ENCODE measurements at regions not wholly inside any gene's neighbourhood (a gene's known extent, or its start where the extent isn't known, plus 50 kb on each side); places are given as distances from the start of the nearest gene placed in this dataset.

- no peaks in the 10 kb centered on the region for H3K36me3 ChIP-seq
- H3K9me3 ChIP-seq = no peaks in the 10 kb centered on the region
- in situ Hi-C loops (cut with MboI; ENCODE audit: low sequenced_read_pairs in 4 of 4) (no loop called here), intact Hi-C loops (cut with DNase I; ENCODE audit: low total_unique reads) (no loop called here)
- no peak for ATAC-seq
- TF ChIP-seq POLR2A (IDR thresholded peaks at IDR 0.05) = no peak
- H3K27me3 ChIP-seq = no peaks in the 10 kb centered on the region
- no peak for DNase-seq
- no peak overlapping the region for H3K4me3 ChIP-seq
- peaks cover 0 to 8% of the 10 kb centered on the region in 2 donors for H3K4me1 ChIP-seq
- H3K27ac ChIP-seq = no peak overlapping the region
Measured at GRCh38 chr2:6362671-6363450, 502.8 kb downstream of the CMPK2 start.

DNA sequence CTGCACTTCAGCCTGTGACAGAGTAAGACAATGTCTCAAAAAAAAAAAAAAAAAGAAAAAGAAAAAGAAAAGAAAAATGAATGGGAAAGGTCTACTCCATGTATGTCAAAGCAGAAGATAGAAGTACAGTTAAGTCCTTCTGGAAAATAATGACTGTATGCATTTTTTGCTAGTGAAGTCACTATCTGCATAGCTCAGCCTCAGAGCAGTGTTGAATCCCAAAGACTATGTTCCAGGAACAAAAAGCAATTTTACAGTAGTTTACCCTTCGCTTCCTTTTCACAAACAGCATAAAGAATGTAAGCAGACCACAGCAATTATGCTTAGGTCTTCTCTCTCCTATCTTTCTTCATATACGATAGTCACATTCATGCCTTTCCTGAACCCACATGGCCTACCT is 497.4 kb downstream of the CMPK2 start:
- ATAC-seq = no peak
- TF ChIP-seq POLR2A (IDR thresholded peaks at IDR 0.05) (no peak), CTCF (IDR thresholded peaks at IDR 0.05 in 4 of 5, conservative IDR thresholded peaks at IDR 0.05 in 1 of 5) (no peak)
- DNase-seq = no peak
- H3K9me3 ChIP-seq = no peaks in the 10 kb centered on the region
- intact Hi-C loops (cut with DNase I; ENCODE audit: low total_unique reads) = no loop called here
- in situ Hi-C loops (cut with MboI; ENCODE audit: low sequenced_read_pairs in 4 of 4) = no loop called here
- H3K36me3 ChIP-seq = no peaks in the 10 kb centered on the region
- no peaks in the 10 kb centered on the region for H3K27me3 ChIP-seq
- H3K4me1 ChIP-seq = no peaks in the 10 kb centered on the region
- no peak overlapping the region for H3K27ac ChIP-seq
- H3K4me3 ChIP-seq = no peak overlapping the region

DNA sequence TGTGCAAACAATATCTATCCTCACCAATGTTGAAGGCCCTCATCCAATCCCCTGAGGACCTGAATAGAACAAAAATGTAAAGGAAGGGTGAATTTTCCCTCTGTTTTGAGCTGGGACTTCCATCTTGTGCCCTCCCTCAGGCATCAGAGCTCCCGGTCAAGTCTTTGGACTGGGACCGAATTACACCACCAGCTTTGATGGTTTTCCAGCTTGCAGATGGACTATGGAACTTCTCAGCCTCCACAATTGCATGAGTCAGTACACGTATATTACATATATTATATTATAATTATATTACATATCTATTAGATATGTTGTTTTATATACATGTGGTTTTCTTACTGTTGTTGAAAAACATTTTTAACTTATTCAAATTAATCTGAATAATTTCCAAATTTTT is 496.4 kb downstream of the CMPK2 start:
- in situ Hi-C loops (cut with MboI; ENCODE audit: low sequenced_read_pairs in 4 of 4) (no loop called here), intact Hi-C loops (cut with DNase I; ENCODE audit: low total_unique reads) (no loop called here)
- Histone ChIP-seq H3K4me3 (no peak overlapping the region), H3K27me3 (no peaks in the 10 kb centered on the region), H3K36me3 (no peaks in the 10 kb centered on the region), H3K9me3 (no peaks in the 10 kb centered on the region), H3K4me1 (no peaks in the 10 kb centered on the region), H3K27ac (no peak overlapping the region)
- DNase-seq (no peak), ATAC-seq (no peak)
- TF ChIP-seq POLR2A (IDR thresholded peaks at IDR 0.05) (no peak), CTCF (IDR thresholded peaks at IDR 0.05 in 4 of 5, conservative IDR thresholded peaks at IDR 0.05 in 1 of 5) (no peak)

DNA sequence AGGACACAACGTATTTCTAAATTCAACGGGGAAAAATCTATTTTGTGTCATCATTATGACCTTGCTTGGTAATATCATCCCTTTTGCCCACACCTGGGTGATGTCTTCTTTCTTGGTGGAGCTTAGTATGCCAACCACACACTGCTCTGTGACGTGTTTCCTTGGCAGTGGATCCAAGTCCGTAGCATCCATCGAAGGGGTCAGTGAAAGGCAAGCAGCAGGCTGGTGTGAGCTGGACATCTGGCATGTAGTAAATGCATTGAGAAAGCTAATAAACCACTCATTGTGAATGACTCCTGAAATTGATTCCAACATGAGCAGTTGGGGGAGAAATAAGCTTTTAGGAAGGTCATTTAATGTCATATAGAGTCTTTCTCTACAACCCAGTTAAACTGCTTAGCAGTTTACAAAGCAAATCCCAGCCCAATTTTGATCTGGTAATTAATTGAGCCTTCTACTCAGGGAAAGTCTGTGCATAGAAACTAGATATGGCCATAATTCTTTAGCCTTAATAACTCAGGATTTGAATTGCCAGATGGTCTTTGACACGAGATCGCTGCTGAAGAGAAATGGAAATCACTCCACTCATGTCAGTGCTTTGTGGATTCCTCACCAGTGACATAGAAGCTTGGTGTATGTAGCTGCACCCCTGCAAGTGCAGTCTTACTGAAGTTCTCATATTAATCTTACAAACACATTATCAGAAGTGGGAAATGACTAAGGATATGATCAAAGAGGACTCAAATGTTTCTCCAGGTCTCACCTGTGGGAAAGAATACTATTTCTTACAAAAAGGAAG is 494.8 kb downstream of the CMPK2 start:
- in situ Hi-C loops (cut with MboI; ENCODE audit: low sequenced_read_pairs in 4 of 4) = no loop called here

More for the DNA sequence above, 494.8 kb downstream of the CMPK2 start:
- H3K36me3 ChIP-seq = no peaks in the 10 kb centered on the region
- no peaks in the 10 kb centered on the region for H3K27me3 ChIP-seq
- TF ChIP-seq POLR2A (IDR thresholded peaks at IDR 0.05) = no peak
- no peak for TF ChIP-seq CTCF (IDR thresholded peaks at IDR 0.05 in 4 of 5, conservative IDR thresholded peaks at IDR 0.05 in 1 of 5)
- H3K4me1 ChIP-seq = no peaks in the 10 kb centered on the region
- DNase-seq (no peak), ATAC-seq (no peak)
- H3K4me3 ChIP-seq = no peak overlapping the region
- H3K9me3 ChIP-seq = no peaks in the 10 kb centered on the region
- intact Hi-C loops (cut with DNase I; ENCODE audit: low total_unique reads) = no loop called here
- H3K27ac ChIP-seq = no peak overlapping the region

All from gastrocnemius medialis (tissue), 4 donors.